ENCODE measurements at regions not wholly inside any gene's neighbourhood (a gene's known extent, or its start where the extent isn't known, plus 50 kb on each side); places are given as distances from the start of the nearest gene placed in this dataset.

- Histone ChIP-seq H3K79me2 (replicated peaks; ENCODE audit: insufficient read depth, low read length) (no peaks in the 10 kb centered on the region), H3K9ac (ENCODE audit: low read length) (no peak overlapping the region), H3K4me2 (ENCODE audit: low read length) (no peak overlapping the region), H2AFZ (ENCODE audit: low read depth, low read length) (no peak overlapping the region), H3F3A (ENCODE audit: insufficient read depth, low read length, poor library complexity, severe bottlenecking) (no peaks in the 10 kb centered on the region), H3K4me3 (ENCODE audit: low read length) (no peak overlapping the region), H3K9me3 (ENCODE audit: low read length) (no peaks in the 10 kb centered on the region), H3K27me3 (ENCODE audit: insufficient read depth, low read depth, low read length) (no peaks in the 10 kb centered on the region), H3K27ac (ENCODE audit: low read length) (no peak overlapping the region), H3K9me2 (ENCODE audit: insufficient read depth, low read length) (no peaks in the 10 kb centered on the region), H3K36me3 (ENCODE audit: insufficient read depth, low read length) (no peaks in the 10 kb centered on the region), H4K20me1 (ENCODE audit: insufficient read depth) (no peaks in the 10 kb centered on the region)
- no peak for TF ChIP-seq REST (IDR thresholded peaks at IDR 0.05; ENCODE audit: borderline replicate concordance)
These were observed 96.3 kb downstream of the B3GNT2 start for GRCh38 chr2:62292190-62292589.

GRCh38 chr2:62291517-62292137 is 95.7 kb downstream of the B3GNT2 start:
- no peak overlapping the region for H3K27ac ChIP-seq (ENCODE audit: low read length)

More at GRCh38 chr2:62291517-62292137, 95.7 kb downstream of the B3GNT2 start:
- no peaks in the 10 kb centered on the region for H3K9me3 ChIP-seq (ENCODE audit: low read length)
- no peaks in the 10 kb centered on the region for H3K79me2 ChIP-seq (replicated peaks; ENCODE audit: insufficient read depth, low read length)
- H3K9me2 ChIP-seq (ENCODE audit: insufficient read depth, low read length): no peaks in the 10 kb centered on the region
- H3K27me3 ChIP-seq (ENCODE audit: insufficient read depth, low read depth, low read length): no peaks in the 10 kb centered on the region
- H3K4me3 ChIP-seq (ENCODE audit: low read length): no peak overlapping the region
- H3K4me2 ChIP-seq (ENCODE audit: low read length): no peak overlapping the region
- H3K36me3 ChIP-seq (ENCODE audit: insufficient read depth, low read length): no peaks in the 10 kb centered on the region
- H4K20me1 ChIP-seq (ENCODE audit: insufficient read depth): no peaks in the 10 kb centered on the region
- no peak overlapping the region for H3K9ac ChIP-seq (ENCODE audit: low read length)
- no peak for TF ChIP-seq RAD21 (conservative IDR thresholded peaks at IDR 0.05)
- TF ChIP-seq REST (IDR thresholded peaks at IDR 0.05; ENCODE audit: borderline replicate concordance): no peak
- no peak for TF ChIP-seq POLR2AphosphoS5 (IDR thresholded peaks at IDR 0.05)
- TF ChIP-seq EP300 (conservative IDR thresholded peaks at IDR 0.05; ENCODE audit: poor library complexity, severe bottlenecking): no peak
- TF ChIP-seq SMC3 (conservative IDR thresholded peaks at IDR 0.05; ENCODE audit: poor library complexity): no peak
- no peak for TF ChIP-seq CTCF (IDR thresholded peaks at IDR 0.05; ENCODE audit: poor library complexity, severe bottlenecking)
- TF ChIP-seq EZH2 (IDR thresholded peaks at IDR 0.05; ENCODE audit: borderline replicate concordance, insufficient read depth, low read length, poor library complexity, severe bottlenecking): no peak
- TF ChIP-seq TAF1 (IDR thresholded peaks at IDR 0.05; ENCODE audit: low read depth): no peak
- TF ChIP-seq MXI1 (conservative IDR thresholded peaks at IDR 0.05; ENCODE audit: poor library complexity, severe bottlenecking): no peak
- H2AFZ ChIP-seq (ENCODE audit: low read depth, low read length): no peak overlapping the region
- H3F3A ChIP-seq (ENCODE audit: insufficient read depth, low read length, poor library complexity, severe bottlenecking): no peaks in the 10 kb centered on the region
